ENCODE measurements at regions not wholly inside any gene's neighbourhood (a gene's known extent, or its start where the extent isn't known, plus 50 kb on each side); places are given as distances from the start of the nearest gene placed in this dataset.

DNA sequence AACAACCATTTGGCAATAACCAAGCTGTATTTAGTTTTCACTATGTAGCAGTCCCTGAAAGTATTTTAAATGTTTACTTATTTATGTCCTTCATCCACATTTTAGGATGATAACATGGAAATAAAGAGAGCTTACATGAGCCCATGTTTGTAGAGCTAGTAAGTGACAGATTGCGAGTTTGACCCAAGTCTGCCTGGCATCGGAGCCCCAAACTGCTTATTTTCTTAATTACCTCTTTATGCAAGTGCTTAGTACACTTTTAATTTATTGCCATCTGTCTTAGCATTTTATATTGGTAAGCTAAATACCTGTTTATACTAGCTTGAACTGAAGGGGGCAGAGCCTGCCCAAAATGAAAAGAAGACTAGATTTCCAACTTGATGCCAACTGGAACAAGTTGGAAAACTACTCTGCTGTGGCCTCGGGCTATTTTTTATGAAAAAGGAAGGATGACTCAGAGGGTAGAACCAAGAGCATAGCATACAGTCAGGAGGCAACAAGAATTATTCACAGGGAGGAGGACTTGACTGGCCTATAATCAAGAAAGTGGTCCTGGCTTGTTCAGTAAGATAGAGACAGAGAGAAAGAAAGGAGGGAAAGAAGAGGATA lies 150.2 kb downstream of the NDFIP2 start:
- no peak overlapping the region for H3K4me3 ChIP-seq (ENCODE audit: low read length)
- H3K27me3 Mint-ChIP-seq = peaks cover 31% of the 10 kb centered on the region
- ChIA-PET CTCF (interaction anchor here (0.7 kb wide), 1 partner anchor 899 kb away, joined by 3 read pairs; no protein-coding TSS in a partner anchor), POLR2A (no interaction called here)
- H3K4me3 Mint-ChIP-seq = no peak overlapping the region
- H3K36me3 ChIP-seq (ENCODE audit: insufficient read depth, low read length) = no peaks in the 10 kb centered on the region
- H3K4me1 Mint-ChIP-seq (ENCODE audit: low read depth) = no peaks in the 10 kb centered on the region
- H3K36me3 Mint-ChIP-seq (ENCODE audit: low read depth) = no peaks in the 10 kb centered on the region
- TF ChIP-seq, protein P1, sequence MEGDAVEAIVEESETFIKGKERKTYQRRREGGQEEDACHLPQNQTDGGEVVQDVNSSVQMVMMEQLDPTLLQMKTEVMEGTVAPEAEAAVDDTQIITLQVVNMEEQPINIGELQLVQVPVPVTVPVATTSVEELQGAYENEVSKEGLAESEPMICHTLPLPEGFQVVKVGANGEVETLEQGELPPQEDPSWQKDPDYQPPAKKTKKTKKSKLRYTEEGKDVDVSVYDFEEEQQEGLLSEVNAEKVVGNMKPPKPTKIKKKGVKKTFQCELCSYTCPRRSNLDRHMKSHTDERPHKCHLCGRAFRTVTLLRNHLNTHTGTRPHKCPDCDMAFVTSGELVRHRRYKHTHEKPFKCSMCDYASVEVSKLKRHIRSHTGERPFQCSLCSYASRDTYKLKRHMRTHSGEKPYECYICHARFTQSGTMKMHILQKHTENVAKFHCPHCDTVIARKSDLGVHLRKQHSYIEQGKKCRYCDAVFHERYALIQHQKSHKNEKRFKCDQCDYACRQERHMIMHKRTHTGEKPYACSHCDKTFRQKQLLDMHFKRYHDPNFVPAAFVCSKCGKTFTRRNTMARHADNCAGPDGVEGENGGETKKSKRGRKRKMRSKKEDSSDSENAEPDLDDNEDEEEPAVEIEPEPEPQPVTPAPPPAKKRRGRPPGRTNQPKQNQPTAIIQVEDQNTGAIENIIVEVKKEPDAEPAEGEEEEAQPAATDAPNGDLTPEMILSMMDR (IDR thresholded peaks at IDR 0.05) = no peak
- H3K27me3 ChIP-seq (ENCODE audit: control insufficient read depth in 1 of 2, insufficient read depth in 2 of 2, low read length in 2 of 2) = peaks cover 0 to 4% of the 10 kb centered on the region in 2 experiments
- ATAC-seq (ENCODE audit: poor library complexity) = no peak
- DNase-seq = no peak
- no peak overlapping the region for H3K27ac Mint-ChIP-seq
- H3K27ac ChIP-seq (ENCODE audit: low read depth in 1 of 2, low read length in 2 of 2) = no peak overlapping the region
- H3K9me3 Mint-ChIP-seq = no peaks in the 10 kb centered on the region
- no peaks in the 10 kb centered on the region for H3K4me1 ChIP-seq (ENCODE audit: insufficient read depth, low read length)
- intact Hi-C loops (cut with DNase I, micrococcal nuclease) = no loop called here
- H3K9me3 ChIP-seq (ENCODE audit: control insufficient read depth in 1 of 2, insufficient read depth in 1 of 2, low read length in 2 of 2) = no peaks in the 10 kb centered on the region

DNA sequence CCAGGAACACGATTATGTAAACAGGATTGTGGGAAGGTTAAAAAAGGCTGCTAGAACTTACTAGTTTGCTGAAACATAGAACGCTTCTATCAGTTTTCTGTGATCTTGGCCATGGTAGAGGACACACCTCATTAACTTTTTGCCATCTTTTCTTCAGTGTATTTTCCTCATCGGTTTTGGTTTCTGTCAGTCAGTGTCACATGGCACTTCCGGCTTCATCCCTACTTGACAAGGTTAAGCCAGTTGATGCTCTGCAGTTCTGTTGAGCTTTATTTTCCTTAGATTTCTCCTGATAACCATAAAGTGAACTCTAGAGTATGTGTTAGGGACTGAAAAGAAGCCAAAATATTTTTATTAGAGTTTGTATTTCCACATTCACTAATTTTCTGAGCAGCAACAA lies 147.5 kb downstream of the NDFIP2 start:
- no peaks in the 10 kb centered on the region for H3K4me1 ChIP-seq (ENCODE audit: insufficient read depth, low read length)
- H3K27me3 ChIP-seq (ENCODE audit: control insufficient read depth in 1 of 2, insufficient read depth in 2 of 2, low read length in 2 of 2) = peaks cover 0 to 9% of the 10 kb centered on the region in 2 experiments
- peaks cover 45% of the 10 kb centered on the region for H3K27me3 Mint-ChIP-seq
- H3K4me3 Mint-ChIP-seq = no peak overlapping the region
- H3K9me3 Mint-ChIP-seq = no peaks in the 10 kb centered on the region
- no peaks in the 10 kb centered on the region for H3K36me3 ChIP-seq (ENCODE audit: insufficient read depth, low read length)
- no peaks in the 10 kb centered on the region for H3K4me1 Mint-ChIP-seq (ENCODE audit: low read depth)
- H3K27ac ChIP-seq (ENCODE audit: low read depth in 1 of 2, low read length in 2 of 2) = no peak overlapping the region
- ChIA-PET CTCF (interaction anchor here (1.4 kb wide), 1 partner anchor 9 kb away, joined by 4 read pairs; no protein-coding TSS in a partner anchor), POLR2A (no interaction called here)
- TF ChIP-seq, protein P1 (IDR thresholded peaks at IDR 0.05) = no peak
- DNase-seq (no peak), ATAC-seq (ENCODE audit: poor library complexity) (no peak)
- no peaks in the 10 kb centered on the region for H3K9me3 ChIP-seq (ENCODE audit: control insufficient read depth in 1 of 2, insufficient read depth in 1 of 2, low read length in 2 of 2)
- no peaks in the 10 kb centered on the region for H3K36me3 Mint-ChIP-seq (ENCODE audit: low read depth)
- H3K4me3 ChIP-seq (ENCODE audit: low read length) = no peak overlapping the region
- H3K27ac Mint-ChIP-seq = no peak overlapping the region
- intact Hi-C loops (cut with DNase I, micrococcal nuclease) = no loop called here

DNA sequence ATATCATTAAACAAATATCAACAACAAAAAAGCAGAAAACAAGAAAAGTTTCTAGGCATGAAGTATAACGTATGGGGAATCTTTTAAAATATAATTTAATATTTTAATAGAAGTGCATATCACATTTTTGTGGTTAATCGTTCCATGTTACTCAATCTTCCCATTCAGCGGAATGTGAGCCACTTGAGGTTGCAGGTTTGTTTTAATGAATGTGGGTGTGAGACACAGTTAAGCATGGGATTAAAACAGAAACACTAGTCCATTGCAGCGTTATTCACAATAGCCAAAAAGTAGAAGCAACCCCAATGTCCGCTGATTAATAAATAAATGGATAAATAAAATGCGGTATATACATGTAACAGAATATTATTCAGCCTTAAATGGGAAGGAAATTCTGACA lies 146.0 kb downstream of the NDFIP2 start:
- TF ChIP-seq, protein P1 (IDR thresholded peaks at IDR 0.05) = no peak

More for the DNA sequence above, 146.0 kb downstream of the NDFIP2 start:
- DNase-seq (no peak), ATAC-seq (ENCODE audit: poor library complexity) (no peak)
- ChIA-PET POLR2A (no interaction called here), CTCF (no interaction called here)
- H3K27ac Mint-ChIP-seq = no peak overlapping the region
- no peaks in the 10 kb centered on the region for H3K4me1 Mint-ChIP-seq (ENCODE audit: low read depth)
- no peak overlapping the region for H3K4me3 Mint-ChIP-seq
- Histone ChIP-seq H3K27me3 (ENCODE audit: control insufficient read depth in 1 of 2, insufficient read depth in 2 of 2, low read length in 2 of 2) (peaks cover 0 to 5% of the 10 kb centered on the region in 2 experiments), H3K27ac (ENCODE audit: low read depth in 1 of 2, low read length in 2 of 2) (no peak overlapping the region), H3K4me1 (ENCODE audit: insufficient read depth, low read length) (no peaks in the 10 kb centered on the region), H3K9me3 (ENCODE audit: control insufficient read depth in 1 of 2, insufficient read depth in 1 of 2, low read length in 2 of 2) (no peaks in the 10 kb centered on the region), H3K36me3 (ENCODE audit: insufficient read depth, low read length) (no peaks in the 10 kb centered on the region), H3K4me3 (ENCODE audit: low read length) (no peak overlapping the region)
- intact Hi-C loops (cut with DNase I, micrococcal nuclease) = no loop called here
- H3K36me3 Mint-ChIP-seq (ENCODE audit: low read depth) = no peaks in the 10 kb centered on the region
- H3K9me3 Mint-ChIP-seq = no peaks in the 10 kb centered on the region
- peaks cover 50% of the 10 kb centered on the region for H3K27me3 Mint-ChIP-seq

All from CD4-positive, alpha-beta T cell (primary cell).